ENCODE measurements at regions not wholly inside any gene's neighbourhood (a gene's known extent, or its start where the extent isn't known, plus 50 kb on each side); places are given as distances from the start of the nearest gene placed in this dataset.

GRCh38 chr5:174336479-174336878, 291.0 kb downstream of the NSG2 start:
- ChIA-PET CTCF (no interaction called here), POLR2A (no interaction called here), RAD21 (ENCODE audit: low non-redundant PET in 1 of 2, low total read pairs in 2 of 2, uncharacterized antibody in 2 of 2, unreplicated experiment in 2 of 2) (no interaction called here)
- no peak overlapping the region for H3K4me3 ChIP-seq (replicated peaks in 1 of 2; ENCODE audit: low read depth in 1 of 2, low read length in 2 of 2)
- no peak for DNase-seq (ENCODE audit: low read depth, low spot score)
- H3K4me2 ChIP-seq (ENCODE audit: low read length), result no peak overlapping the region
- no peak for ATAC-seq
- BruUV-seq (replicated peaks), result no TSS peak
- H3K36me3 ChIP-seq (ENCODE audit: control insufficient read depth in 1 of 2, insufficient read depth in 2 of 2, low read length in 2 of 2), result no peaks in the 10 kb centered on the region
- H3K9ac ChIP-seq (ENCODE audit: low read length), result no peak overlapping the region
- H3K27ac ChIP-seq (ENCODE audit: low read depth, low read length), result no peak overlapping the region
- no peak overlapping the region for H2AFZ ChIP-seq (ENCODE audit: low read depth, low read length, poor library complexity, severe bottlenecking)
- no peaks in the 10 kb centered on the region for H3K79me2 ChIP-seq (ENCODE audit: insufficient read depth, low read length)
- peaks cover 31% of the 10 kb centered on the region; the same call in 1 of the 2 replicates for H3K27me3 ChIP-seq (ENCODE audit: insufficient read depth, low read length)
- H4K20me1 ChIP-seq (ENCODE audit: insufficient read depth), result no peaks in the 10 kb centered on the region
- intact Hi-C loops (cut with micrococcal nuclease), result no loop called here
- TF ChIP-seq POLR2A (IDR thresholded peaks at IDR 0.05; ENCODE audit: borderline replicate concordance, extremely low read depth, insufficient read depth, insufficient read length) (no peak), JUND (IDR thresholded peaks at IDR 0.05) (no peak), ZBTB33 (IDR thresholded peaks at IDR 0.05; ENCODE audit: extremely low read depth, insufficient replicate concordance, low read length) (no peak), SP1 (IDR thresholded peaks at IDR 0.05; ENCODE audit: low read depth) (no peak), TCF7L2 (IDR thresholded peaks at IDR 0.05; ENCODE audit: borderline replicate concordance, extremely low read depth, insufficient read depth, insufficient read length) (no peak), EGR1 (IDR thresholded peaks at IDR 0.05; ENCODE audit: low read depth) (no peak), CBX3 (IDR thresholded peaks at IDR 0.05; ENCODE audit: low read depth) (no peak), FOSL1 (IDR thresholded peaks at IDR 0.05; ENCODE audit: low read depth) (no peak)
- TF ChIP-seq, protein P1, sequence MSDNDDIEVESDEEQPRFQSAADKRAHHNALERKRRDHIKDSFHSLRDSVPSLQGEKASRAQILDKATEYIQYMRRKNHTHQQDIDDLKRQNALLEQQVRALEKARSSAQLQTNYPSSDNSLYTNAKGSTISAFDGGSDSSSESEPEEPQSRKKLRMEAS (IDR thresholded peaks at IDR 0.05), result no peak
- no peaks in the 10 kb centered on the region for H3K9me2 ChIP-seq (ENCODE audit: insufficient read depth)
- H3K9me3 ChIP-seq (ENCODE audit: control insufficient read depth in 1 of 2, insufficient read depth in 1 of 2, low read depth in 1 of 2, low read length in 2 of 2), result no peaks in the 10 kb centered on the region
- no peaks in the 10 kb centered on the region for H3K4me1 ChIP-seq (ENCODE audit: control insufficient read depth in 1 of 2, insufficient read depth in 2 of 2, low read length in 2 of 2)

Data from HCT116 (cell line).